ENCODE measurements at regions not wholly inside any gene's neighbourhood (a gene's known extent, or its start where the extent isn't known, plus 50 kb on each side); places are given as distances from the start of the nearest gene placed in this dataset.

- H3K9me2 ChIP-seq: no peaks in the 10 kb centered on the region
- 38% methylated on average over 2 of the region's 2 CpGs for WGBS (ENCODE audit: low lambda C conversion rate)
- no peak overlapping the region for H3K27ac ChIP-seq (ENCODE audit: low read depth in 2 of 2, low read length in 1 of 2)
- no peak for TF ChIP-seq TAF1 (IDR thresholded peaks at IDR 0.05; ENCODE audit: borderline replicate concordance, low read depth, low read length)
- TF ChIP-seq GABPA (IDR thresholded peaks at IDR 0.05; ENCODE audit: low read depth): no peak
- no peak for TF ChIP-seq RCOR1 (IDR thresholded peaks at IDR 0.05; ENCODE audit: low read length)
- TF ChIP-seq RXRA (IDR thresholded peaks at IDR 0.05; ENCODE audit: borderline replicate concordance, low read depth): no peak
- TF ChIP-seq RAD21 (IDR thresholded peaks at IDR 0.05; ENCODE audit: low read length): no peak
- TF ChIP-seq FOXM1 (IDR thresholded peaks at IDR 0.05; ENCODE audit: low read depth): no peak
- TF ChIP-seq TEAD4 (IDR thresholded peaks at IDR 0.05; ENCODE audit: borderline replicate concordance, insufficient read depth): no peak
- TF ChIP-seq IRF3 (IDR thresholded peaks at IDR 0.05; ENCODE audit: low read depth, low read length): no peak
- no peak for TF ChIP-seq ELF1 (IDR thresholded peaks at IDR 0.05)
- TF ChIP-seq ZBTB33 (IDR thresholded peaks at IDR 0.05; ENCODE audit: borderline replicate concordance, low read depth): no peak
- no peak for TF ChIP-seq GATA2 (CRISPR knock-in tag; IDR thresholded peaks at IDR 0.05)
- no peaks in the 10 kb centered on the region for H4K20me1 ChIP-seq (ENCODE audit: insufficient read depth)
- no peak overlapping the region for H3K4me2 ChIP-seq
- no peaks in the 10 kb centered on the region for H3K9me3 ChIP-seq
- H3F3A ChIP-seq (replicated peaks; ENCODE audit: insufficient read depth): no peaks in the 10 kb centered on the region
- no peak overlapping the region for H3K4me3 ChIP-seq (ENCODE audit: low read depth in 2 of 2, low read length in 1 of 2)
- no peaks in the 10 kb centered on the region for H3K27me3 ChIP-seq (ENCODE audit: insufficient read depth)
- ChIA-PET POLR2A (no interaction called here), CTCF (no interaction called here)
- no peak overlapping the region for H3K9ac ChIP-seq
- H3K4me1 ChIP-seq (ENCODE audit: control insufficient read depth in 1 of 2, insufficient read depth in 2 of 2, low read depth in 1 of 2, low read length in 1 of 2): 0 out of 4 replicates have a peak, but pooled peaks cover 0 to 8% of the 10 kb centered on the region in 2 experiments
- no peaks in the 10 kb centered on the region for H3K79me2 ChIP-seq (ENCODE audit: insufficient read depth)
- no peak overlapping the region for H2AFZ ChIP-seq (ENCODE audit: low read depth)
- H3K36me3 ChIP-seq (replicated peaks in 1 of 2; ENCODE audit: control insufficient read depth in 1 of 2, insufficient read depth in 2 of 2, low read length in 1 of 2): no peaks in the 10 kb centered on the region
- no peak for DNase-seq
These were observed 61.7 kb upstream of the ARID2 start for GRCh38 chr12:45667761-45668160.

GRCh38 chr12:45668641-45669040 is 60.9 kb upstream of the ARID2 start:
- H3K9me3 ChIP-seq: no peaks in the 10 kb centered on the region
- ChIA-PET CTCF (no interaction called here), POLR2A (no interaction called here)
- H3K36me3 ChIP-seq (replicated peaks in 1 of 2; ENCODE audit: control insufficient read depth in 1 of 2, insufficient read depth in 2 of 2, low read length in 1 of 2): no peaks in the 10 kb centered on the region
- no peaks in the 10 kb centered on the region for H3K79me2 ChIP-seq (ENCODE audit: insufficient read depth)
- no peak overlapping the region for H3K4me2 ChIP-seq
- TF ChIP-seq YY1 (IDR thresholded peaks at IDR 0.05; ENCODE audit: low read depth): no peak
- no peak for TF ChIP-seq IRF3 (IDR thresholded peaks at IDR 0.05; ENCODE audit: low read depth, low read length)
- no peak for TF ChIP-seq POLR2AphosphoS5 (IDR thresholded peaks at IDR 0.05; ENCODE audit: low read depth, low read length)
- no peak for TF ChIP-seq USF2 (IDR thresholded peaks at IDR 0.05; ENCODE audit: borderline replicate concordance, low read depth, low read length)
- TF ChIP-seq GABPA (IDR thresholded peaks at IDR 0.05; ENCODE audit: low read depth): no peak
- no peak for TF ChIP-seq RXRA (IDR thresholded peaks at IDR 0.05; ENCODE audit: borderline replicate concordance, low read depth)
- no peak for TF ChIP-seq ELF1 (IDR thresholded peaks at IDR 0.05)
- no peak for TF ChIP-seq RAD21 (IDR thresholded peaks at IDR 0.05; ENCODE audit: low read length)
- DNase-seq: no peak
- H4K20me1 ChIP-seq (ENCODE audit: insufficient read depth): no peaks in the 10 kb centered on the region
- WGBS (ENCODE audit: low lambda C conversion rate): 36% methylated on average over 1 of the region's 1 CpG
- H3K4me3 ChIP-seq (ENCODE audit: low read depth in 2 of 2, low read length in 1 of 2): no peak overlapping the region
- H3F3A ChIP-seq (replicated peaks; ENCODE audit: insufficient read depth): no peaks in the 10 kb centered on the region
- H2AFZ ChIP-seq (ENCODE audit: low read depth): no peak overlapping the region
- no peaks in the 10 kb centered on the region for H3K27me3 ChIP-seq (ENCODE audit: insufficient read depth)
- no peaks in the 10 kb centered on the region for H3K9me2 ChIP-seq
- no peak overlapping the region for H3K27ac ChIP-seq (ENCODE audit: low read depth in 2 of 2, low read length in 1 of 2)
- H3K9ac ChIP-seq: no peak overlapping the region
- H3K4me1 ChIP-seq (ENCODE audit: control insufficient read depth in 1 of 2, insufficient read depth in 2 of 2, low read depth in 1 of 2, low read length in 1 of 2): 0 out of 4 replicates have a peak, but pooled peaks cover 0 to 8% of the 10 kb centered on the region in 2 experiments

Data from SK-N-SH (cell line).